ENCODE measurements at regions not wholly inside any gene's neighbourhood (a gene's known extent, or its start where the extent isn't known, plus 50 kb on each side); places are given as distances from the start of the nearest gene placed in this dataset.
"Not testable (repeated sequence)": the region's sequence is repeated elsewhere in the genome, so short reads cannot be mapped to it uniquely, and the experiment has no call there.

DNA sequence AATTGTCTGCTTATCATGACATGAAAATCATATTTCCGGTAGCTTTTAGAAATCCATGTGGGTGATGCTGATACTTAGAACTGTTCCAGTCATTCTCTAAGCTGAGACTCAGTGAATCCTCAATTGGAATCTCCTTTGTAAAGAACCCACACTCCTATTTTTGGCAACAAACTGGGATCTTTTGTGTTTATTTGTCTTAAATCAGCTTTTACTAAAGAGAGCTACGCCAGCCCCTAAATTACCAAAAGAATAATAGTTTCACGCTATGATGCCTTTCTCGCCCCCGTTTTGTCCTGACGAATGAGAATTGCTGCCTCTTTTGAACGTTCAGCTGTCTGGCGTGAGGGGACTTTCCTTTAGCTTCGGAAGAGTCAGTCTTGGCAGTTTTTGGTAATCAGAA is 195.9 kb downstream of the SHOX start:
- TF ChIP-seq EP300 (IDR thresholded peaks at IDR 0.05) (no peak), POLR2AphosphoS5 (IDR thresholded peaks at IDR 0.05) (no peak), POLR2A (IDR thresholded peaks at IDR 0.05; ENCODE audit: low read depth) (no peak)
- TF ChIP-seq, protein P1, sequence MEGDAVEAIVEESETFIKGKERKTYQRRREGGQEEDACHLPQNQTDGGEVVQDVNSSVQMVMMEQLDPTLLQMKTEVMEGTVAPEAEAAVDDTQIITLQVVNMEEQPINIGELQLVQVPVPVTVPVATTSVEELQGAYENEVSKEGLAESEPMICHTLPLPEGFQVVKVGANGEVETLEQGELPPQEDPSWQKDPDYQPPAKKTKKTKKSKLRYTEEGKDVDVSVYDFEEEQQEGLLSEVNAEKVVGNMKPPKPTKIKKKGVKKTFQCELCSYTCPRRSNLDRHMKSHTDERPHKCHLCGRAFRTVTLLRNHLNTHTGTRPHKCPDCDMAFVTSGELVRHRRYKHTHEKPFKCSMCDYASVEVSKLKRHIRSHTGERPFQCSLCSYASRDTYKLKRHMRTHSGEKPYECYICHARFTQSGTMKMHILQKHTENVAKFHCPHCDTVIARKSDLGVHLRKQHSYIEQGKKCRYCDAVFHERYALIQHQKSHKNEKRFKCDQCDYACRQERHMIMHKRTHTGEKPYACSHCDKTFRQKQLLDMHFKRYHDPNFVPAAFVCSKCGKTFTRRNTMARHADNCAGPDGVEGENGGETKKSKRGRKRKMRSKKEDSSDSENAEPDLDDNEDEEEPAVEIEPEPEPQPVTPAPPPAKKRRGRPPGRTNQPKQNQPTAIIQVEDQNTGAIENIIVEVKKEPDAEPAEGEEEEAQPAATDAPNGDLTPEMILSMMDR (IDR thresholded peaks at IDR 0.05), result no peak
- Histone ChIP-seq H3K9me3 (peaks cover 0 to 5% (median 2%) of the 10 kb centered on the region in 4 donors), H3K36me3 (no peaks in the 10 kb centered on the region), H3K27me3 (no peaks in the 10 kb centered on the region), H3K4me1 (no peaks in the 10 kb centered on the region), H3K4me3 (no peak overlapping the region), H3K27ac (replicated peaks in 1 of 4) (no peak overlapping the region)
- intact Hi-C loops (cut with DNase I), result no loop called here
- 33% methylated on average over 9 of the region's 9 CpGs for WGBS
- no peak for DNase-seq (ENCODE audit: extremely low spot score)

DNA sequence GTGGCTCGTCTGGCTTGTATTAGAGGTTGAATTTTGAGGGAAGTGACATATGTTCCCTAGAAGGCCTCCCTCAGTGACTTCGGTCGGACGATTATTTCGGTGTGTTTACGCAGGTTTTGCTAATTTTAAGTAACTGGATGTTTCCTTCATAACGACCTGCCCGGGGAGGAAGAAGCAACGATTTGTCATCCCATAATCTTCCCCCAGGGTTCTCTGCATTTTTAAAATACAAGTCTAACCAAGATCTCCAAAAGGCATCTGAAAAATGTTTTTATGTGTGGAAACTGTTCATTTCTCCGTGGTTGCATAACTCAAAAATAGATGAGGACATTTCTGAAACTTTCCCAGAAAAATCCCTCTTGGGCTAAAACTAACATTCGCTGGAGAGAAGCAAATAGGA is 195.4 kb downstream of the SHOX start:
- Histone ChIP-seq H3K4me3 (no peak overlapping the region), H3K27ac (replicated peaks in 1 of 4) (no peak overlapping the region), H3K27me3 (no peaks in the 10 kb centered on the region), H3K4me1 (no peaks in the 10 kb centered on the region), H3K36me3 (no peaks in the 10 kb centered on the region), H3K9me3 (peaks cover 0 to 5% (median 0%) of the 10 kb centered on the region in 4 donors)
- no peak for DNase-seq (ENCODE audit: extremely low spot score)
- intact Hi-C loops (cut with DNase I), result no loop called here
- no peak for TF ChIP-seq POLR2AphosphoS5 (IDR thresholded peaks at IDR 0.05)
- TF ChIP-seq, protein P1 (IDR thresholded peaks at IDR 0.05), result no peak
- TF ChIP-seq POLR2A (IDR thresholded peaks at IDR 0.05; ENCODE audit: low read depth), result no peak
- no peak for TF ChIP-seq EP300 (IDR thresholded peaks at IDR 0.05)
- WGBS, result 47% methylated on average over 11 of the region's 11 CpGs

- H3K4me3 ChIP-seq; H3K27me3 ChIP-seq; H3K4me1 ChIP-seq; H3K36me3 ChIP-seq; DNase-seq (ENCODE audit: extremely low spot score); intact Hi-C loops (cut with DNase I); H3K9me3 ChIP-seq; H3K27ac ChIP-seq (replicated peaks in 1 of 4): not testable (repeated sequence)
- 94% methylated on average over 1 of the region's 1 CpG for WGBS
Observed at GRCh38 chrX:823073-823472, 192.5 kb downstream of the SHOX start.

GRCh38 chrX:821327-822107 is 190.9 kb downstream of the SHOX start:
- H3K4me3 ChIP-seq, result no peak overlapping the region
- intact Hi-C loops (cut with DNase I), result no loop called here
- no peaks in the 10 kb centered on the region for H3K27me3 ChIP-seq
- DNase-seq (ENCODE audit: extremely low spot score), result no peak
- no peaks in the 10 kb centered on the region for H3K36me3 ChIP-seq
- 74% methylated on average over 12 of the region's 12 CpGs for WGBS
- no peaks in the 10 kb centered on the region for H3K4me1 ChIP-seq
- no peak overlapping the region for H3K27ac ChIP-seq (replicated peaks in 1 of 4)
- no peak for TF ChIP-seq POLR2AphosphoS5 (IDR thresholded peaks at IDR 0.05)
- TF ChIP-seq, protein P1 (IDR thresholded peaks at IDR 0.05), result no peak
- no peak for TF ChIP-seq EP300 (IDR thresholded peaks at IDR 0.05)
- TF ChIP-seq POLR2A (IDR thresholded peaks at IDR 0.05; ENCODE audit: low read depth), result no peak
- peaks cover 0 to 7% (median 2%) of the 10 kb centered on the region in 4 donors for H3K9me3 ChIP-seq

GRCh38 chrX:819684-820083 is 189.1 kb downstream of the SHOX start:
- WGBS, result 95% methylated on average over 15 of the region's 15 CpGs
- intact Hi-C loops (cut with DNase I), result no loop called here
- peaks cover 0 to 23% (median 10%) of the 10 kb centered on the region in 4 donors for H3K9me3 ChIP-seq
- DNase-seq (ENCODE audit: extremely low spot score), result no peak
- H3K27me3 ChIP-seq, result no peaks in the 10 kb centered on the region
- no peaks in the 10 kb centered on the region for H3K36me3 ChIP-seq
- H3K4me3 ChIP-seq, result no peak overlapping the region
- no peak for TF ChIP-seq EP300 (IDR thresholded peaks at IDR 0.05)
- no peak for TF ChIP-seq POLR2A (IDR thresholded peaks at IDR 0.05; ENCODE audit: low read depth)
- no peak for TF ChIP-seq POLR2AphosphoS5 (IDR thresholded peaks at IDR 0.05)
- TF ChIP-seq, protein P1 (IDR thresholded peaks at IDR 0.05), result no peak
- no peak overlapping the region for H3K27ac ChIP-seq (replicated peaks in 1 of 4)
- H3K4me1 ChIP-seq, result no peaks in the 10 kb centered on the region

All from esophagus muscularis mucosa (tissue), 4 donors.